Keratinocyte (primary cell): ENCODE measurements at regions not wholly inside any gene's neighbourhood (a gene's known extent, or its start where the extent isn't known, plus 50 kb on each side); places are given as distances from the start of the nearest gene placed in this dataset.

ENCODE experiments used
- DNase-seq: peaks from one replicate; pipeline ENCODE4 v3.0.0-alpha.2; 2011; ENCODE audit warnings: low read depth, missing footprints, low spot score
- FAIRE-seq: peaks from 2 replicates; lab custom pipeline; 2011; peaks lifted over from hg19 to GRCh38; lab: Jason Lieb, UNC
- H2AFZ ChIP-seq: 2 replicates; pipeline ENCODE4 v1.6.0; 2012; ENCODE audit warnings: low read length, control low read depth, inconsistent platforms; ENCODE audit not compliant: control insufficient read depth
- H3K27ac ChIP-seq: 2 replicates; pipeline ENCODE4 v1.5.1; 2011; ENCODE audit warnings: low read length; ENCODE audit not compliant: control insufficient read depth, insufficient read depth
- H3K27me3 ChIP-seq: 3 replicates; pipeline ENCODE4 v1.6.0; 2011; ENCODE audit warnings: low read length; ENCODE audit not compliant: control insufficient read depth, insufficient read depth; ENCODE audit errors: extremely low read depth
- H3K36me3 ChIP-seq, 2 experiments: 2 replicates in 1 of 2; 3 replicates in 1 of 2; pipeline ENCODE4 v1.5.1; 2011; ENCODE audit warnings: low read length in 2 of 2, mild to moderate bottlenecking in 1 of 2; ENCODE audit not compliant: control insufficient read depth in 2 of 2, insufficient read depth in 2 of 2; ENCODE audit errors: extremely low read depth in 1 of 2
- H3K4me1 ChIP-seq: 3 replicates; pipeline ENCODE4 v1.5.1; 2011; ENCODE audit warnings: low read length; ENCODE audit not compliant: control insufficient read depth, insufficient read depth; ENCODE audit errors: extremely low read depth
- H3K4me2 ChIP-seq: 3 replicates; pipeline ENCODE4 v1.6.0; 2011; ENCODE audit warnings: low read depth, low read length; ENCODE audit not compliant: control insufficient read depth, insufficient read depth; ENCODE audit errors: extremely low read depth
- H3K4me3 ChIP-seq, 3 experiments: fragments of 200-600 bp in 1 of 3; sonication (generic) in 1 of 3; 2 replicates in 2 of 3; 3 replicates in 1 of 3; pipeline ENCODE4 v1.5.1; 2011 to 2016; ENCODE audit warnings: low read length in 3 of 3, mild to moderate bottlenecking in 3 of 3, control low read depth in 2 of 3, inconsistent platforms in 1 of 3, low read depth in 1 of 3, mixed read lengths in 1 of 3, mixed run types in 1 of 3, moderate library complexity in 1 of 3; ENCODE audit not compliant: control insufficient read depth in 2 of 3, insufficient read depth in 2 of 3; ENCODE audit errors: extremely low read depth in 1 of 3
- H3K79me2 ChIP-seq: 2 replicates; pipeline ENCODE4 v1.6.0; 2012; ENCODE audit warnings: low read length; ENCODE audit not compliant: control insufficient read depth, insufficient read depth
- H3K9ac ChIP-seq: 3 replicates; pipeline ENCODE4 v1.6.0; 2011; ENCODE audit warnings: low read length; ENCODE audit not compliant: control insufficient read depth, insufficient read depth; ENCODE audit errors: extremely low read depth
- H3K9me1 ChIP-seq: 3 replicates; pipeline ENCODE4 v1.6.0; 2011; ENCODE audit warnings: low read length; ENCODE audit not compliant: control insufficient read depth, insufficient read depth; ENCODE audit errors: extremely low read depth
- H3K9me3 ChIP-seq: 2 replicates; pipeline ENCODE4 v1.5.1; 2012; ENCODE audit warnings: low read depth, low read length; ENCODE audit not compliant: control insufficient read depth
- H4K20me1 ChIP-seq: 3 replicates; pipeline ENCODE4 v1.6.0; 2011; ENCODE audit warnings: low read length; ENCODE audit not compliant: control insufficient read depth, insufficient read depth; ENCODE audit errors: extremely low read depth
- CTCF ChIP-seq, 3 experiments: IDR thresholded peaks in 1 of 3; conservative IDR thresholded peaks in 1 of 3; optimal IDR thresholded peaks in 1 of 3; 2 replicates in 2 of 3; 3 replicates in 1 of 3; pipeline versions ENCODE3 to v1.5.1; 2011; ENCODE audit warnings: low read length in 3 of 3, mild to moderate bottlenecking in 3 of 3, moderate library complexity in 2 of 3, control low read depth in 1 of 3, inconsistent platforms in 1 of 3; ENCODE audit not compliant: insufficient read depth in 2 of 3; ENCODE audit errors: extremely low read depth in 1 of 3
- EZH2 ChIP-seq: IDR thresholded peaks from one replicate; pipeline ENCODE4 v1.6.1; 2012; ENCODE audit warnings: inconsistent platforms, mild to moderate bottlenecking, low read length, moderate library complexity
- dilution Hi-C: fragments of 300-500 bp; cut with MboI; formaldehyde crosslinking; loops from one replicate; pipeline ENCODE4 v1.7.0; 2020; ENCODE audit warnings: low sequenced_read_pairs; ENCODE audit not compliant: extremely low pct_ligation_motif_present

GRCh38 chr10:65723525-65723924 is 1202.3 kb upstream of the LRRTM3 start:
- DNase-seq (no peak), FAIRE-seq (no peak)
- Histone ChIP-seq H3K36me3 (no peaks in the 10 kb centered on the region), H3K27me3 (no peaks in the 10 kb centered on the region), H3K4me3 (no peak overlapping the region), H3K4me1 (no peaks in the 10 kb centered on the region), H2AFZ (no peak overlapping the region), H3K9me3 (no peaks in the 10 kb centered on the region), H3K9ac (no peak overlapping the region), H3K4me2 (no peak overlapping the region), H3K79me2 (no peaks in the 10 kb centered on the region), H3K9me1 (no peaks in the 10 kb centered on the region), H4K20me1 (no peaks in the 10 kb centered on the region), H3K27ac (no peak overlapping the region)
- dilution Hi-C loops: no loop called here
- no peak for TF ChIP-seq CTCF (optimal IDR thresholded peaks at IDR 0.05 in 1 of 3, IDR thresholded peaks at IDR 0.05 in 1 of 3, conservative IDR thresholded peaks at IDR 0.05 in 1 of 3; ENCODE audit: extremely low read depth in 1 of 3, insufficient read depth in 2 of 3, low read length in 3 of 3)
- TF ChIP-seq EZH2: no peak

GRCh38 chr10:65735382-65735781 is 1190.5 kb upstream of the LRRTM3 start:
- H3K27me3 ChIP-seq: no peaks in the 10 kb centered on the region
- dilution Hi-C loops: no loop called here
- no peak overlapping the region for H3K4me3 ChIP-seq
- H3K27ac ChIP-seq: no peak overlapping the region
- no peaks in the 10 kb centered on the region for H3K9me3 ChIP-seq
- no peak overlapping the region for H3K4me2 ChIP-seq
- no peak for TF ChIP-seq CTCF (optimal IDR thresholded peaks at IDR 0.05 in 1 of 3, IDR thresholded peaks at IDR 0.05 in 1 of 3, conservative IDR thresholded peaks at IDR 0.05 in 1 of 3; ENCODE audit: extremely low read depth in 1 of 3, insufficient read depth in 2 of 3, low read length in 3 of 3)
- no peak for TF ChIP-seq EZH2
- H3K79me2 ChIP-seq: no peaks in the 10 kb centered on the region
- DNase-seq (no peak), FAIRE-seq (no peak)
- no peaks in the 10 kb centered on the region for H3K36me3 ChIP-seq
- H3K9me1 ChIP-seq: no peaks in the 10 kb centered on the region
- H2AFZ ChIP-seq: no peak overlapping the region
- no peaks in the 10 kb centered on the region for H4K20me1 ChIP-seq
- no peaks in the 10 kb centered on the region for H3K4me1 ChIP-seq
- H3K9ac ChIP-seq: no peak overlapping the region
